ENCODE measurements at regions not wholly inside any gene's neighbourhood (a gene's known extent, or its start where the extent isn't known, plus 50 kb on each side); places are given as distances from the start of the nearest gene placed in this dataset.
"Not testable (repeated sequence)": the region's sequence is repeated elsewhere in the genome, so short reads cannot be mapped to it uniquely, and the experiment has no call there.

DNA sequence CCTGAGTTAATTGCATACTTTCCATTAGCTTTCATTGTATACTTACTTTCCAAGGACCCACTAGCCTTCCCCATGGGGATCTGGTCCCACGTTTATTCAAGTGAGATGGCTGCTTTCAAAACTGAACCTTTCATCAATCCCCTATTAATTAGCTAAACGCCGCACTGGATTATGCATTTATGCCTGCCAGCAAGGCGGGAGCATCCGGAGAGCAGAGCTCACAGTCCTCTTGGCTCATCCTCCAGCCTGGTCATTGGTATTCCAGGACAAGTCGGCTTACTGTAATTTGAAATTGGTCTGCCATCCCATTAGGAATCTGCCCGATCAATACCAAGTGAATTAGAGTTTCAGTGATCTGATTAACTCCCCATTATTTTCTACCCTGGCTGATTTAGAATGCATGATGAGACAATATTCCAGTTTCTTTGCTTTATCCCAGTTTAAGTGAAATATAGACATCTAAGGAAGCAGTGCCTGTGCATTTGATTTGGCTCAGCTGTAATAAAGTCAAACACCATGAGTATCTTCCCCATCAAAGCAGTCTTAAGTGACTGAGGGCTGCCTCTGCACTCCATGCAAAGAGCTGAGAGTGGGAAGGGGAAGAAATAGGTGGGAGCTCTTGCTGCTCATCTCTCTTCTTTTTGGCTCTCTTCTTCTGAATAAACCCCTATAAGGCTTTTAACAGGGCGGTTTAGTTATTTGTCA is 411.4 kb downstream of the GPAT3 start:
- no TSS peak for BruUV-seq (replicated peaks)
- CTCF ChIA-PET: interaction anchor here (1.2 kb wide), 1 partner anchor 13 kb away, joined by 3 read pairs; no protein-coding TSS in a partner anchor
- intact Hi-C loops (cut with micrococcal nuclease): no loop called here

GRCh38 chr4:83943691-83944090 is 407.8 kb downstream of the GPAT3 start:
- POLR2A ChIA-PET; dilution Hi-C loops (cut with MboI; ENCODE audit: extremely low pct_ligation_motif_present, low sequenced_read_pairs); H3K9me1 ChIP-seq (replicated peaks; ENCODE audit: control insufficient read depth, extremely low read depth, insufficient read depth, low read length); CTCF ChIA-PET; DNase-seq (ENCODE audit: low read depth, low spot score); H3K4me1 ChIP-seq (ENCODE audit: control insufficient read depth, extremely low read depth, insufficient read depth, low read length); H3K27ac ChIP-seq (ENCODE audit: insufficient read depth, low read depth, low read length); H3K9me3 ChIP-seq (replicated peaks; ENCODE audit: control insufficient read depth, insufficient read depth, low read length); H2AFZ ChIP-seq (ENCODE audit: low read depth, low read length); H3K36me3 ChIP-seq (ENCODE audit: control insufficient read depth in 2 of 2, extremely low read depth in 1 of 2, insufficient read depth in 2 of 2, low read length in 2 of 2); intact Hi-C loops (cut with micrococcal nuclease); FAIRE-seq; H3K9ac ChIP-seq (replicated peaks; ENCODE audit: extremely low read depth, insufficient read depth, low read length); H4K20me1 ChIP-seq (replicated peaks; ENCODE audit: control insufficient read depth, extremely low read depth, insufficient read depth, low read length); BruUV-seq (replicated peaks); H3K79me2 ChIP-seq (ENCODE audit: control insufficient read depth, insufficient read depth, low read length); H3K4me3 ChIP-seq (replicated peaks in 1 of 3; ENCODE audit: insufficient read depth in 1 of 3, low read depth in 1 of 3, low read length in 3 of 3); H3K27me3 ChIP-seq (ENCODE audit: control insufficient read depth in 2 of 2, insufficient read depth in 2 of 2, low read length in 2 of 2); H3K4me2 ChIP-seq (ENCODE audit: insufficient read depth, low read length): not testable (repeated sequence)

More for the DNA sequence above, 411.4 kb downstream of the GPAT3 start:
- Histone ChIP-seq H3K4me1 (ENCODE audit: control insufficient read depth, extremely low read depth, insufficient read depth, low read length) (no peaks in the 10 kb centered on the region), H4K20me1 (replicated peaks; ENCODE audit: control insufficient read depth, extremely low read depth, insufficient read depth, low read length) (no peaks in the 10 kb centered on the region), H3K36me3 (ENCODE audit: control insufficient read depth in 2 of 2, extremely low read depth in 1 of 2, insufficient read depth in 2 of 2, low read length in 2 of 2) (no peaks in the 10 kb centered on the region), H3K9ac (replicated peaks; ENCODE audit: extremely low read depth, insufficient read depth, low read length) (no peak overlapping the region), H3K9me3 (replicated peaks; ENCODE audit: control insufficient read depth, insufficient read depth, low read length) (no peaks in the 10 kb centered on the region), H2AFZ (ENCODE audit: low read depth, low read length) (no peak overlapping the region), H3K4me3 (replicated peaks in 1 of 3; ENCODE audit: insufficient read depth in 1 of 3, low read depth in 1 of 3, low read length in 3 of 3) (no peak overlapping the region), H3K27ac (ENCODE audit: insufficient read depth, low read depth, low read length) (no peak overlapping the region), H3K79me2 (ENCODE audit: control insufficient read depth, insufficient read depth, low read length) (no peaks in the 10 kb centered on the region), H3K9me1 (replicated peaks; ENCODE audit: control insufficient read depth, extremely low read depth, insufficient read depth, low read length) (no peaks in the 10 kb centered on the region), H3K4me2 (ENCODE audit: insufficient read depth, low read length) (no peak overlapping the region), H3K27me3 (ENCODE audit: control insufficient read depth in 2 of 2, insufficient read depth in 2 of 2, low read length in 2 of 2) (no peaks in the 10 kb centered on the region)
- dilution Hi-C loops (cut with MboI; ENCODE audit: extremely low pct_ligation_motif_present, low sequenced_read_pairs): no loop called here
- POLR2A ChIA-PET: no interaction called here
- no peak for TF ChIP-seq EZH2 (IDR thresholded peaks at IDR 0.05; ENCODE audit: borderline replicate concordance, low read depth, low read length, severe bottlenecking)
- TF ChIP-seq FOS (IDR thresholded peaks at IDR 0.05; ENCODE audit: borderline replicate concordance, insufficient read depth, low read length): no peak
- no peak for TF ChIP-seq POLR2AphosphoS5 (IDR thresholded peaks at IDR 0.05; ENCODE audit: insufficient read depth, low read depth, low read length)
- no peak for TF ChIP-seq MAX (IDR thresholded peaks at IDR 0.05; ENCODE audit: insufficient read depth, insufficient read length)
- TF ChIP-seq MYC (IDR thresholded peaks at IDR 0.05; ENCODE audit: low read depth, low read length): no peak
- TF ChIP-seq POLR2A (IDR thresholded peaks at IDR 0.05; ENCODE audit: low read depth, low read length): no peak
- TF ChIP-seq GATA2 (IDR thresholded peaks at IDR 0.05; ENCODE audit: insufficient read depth, insufficient read length, low read depth, low read length): no peak
- no peak for TF ChIP-seq JUN (IDR thresholded peaks at IDR 0.05; ENCODE audit: borderline replicate concordance, insufficient read depth, insufficient read length, low read depth)
- TF ChIP-seq CTCF (IDR thresholded peaks at IDR 0.05; ENCODE audit: extremely low read depth in 1 of 2, insufficient read depth in 1 of 2, low read depth in 1 of 2, low read length in 2 of 2): no peak
- no peak for FAIRE-seq
- DNase-seq (ENCODE audit: low read depth, low spot score): no peak
